EL (cell line): ENCODE measurements at regions not wholly inside any gene's neighbourhood (a gene's known extent, or its start where the extent isn't known, plus 50 kb on each side); places are given as distances from the start of the nearest gene placed in this dataset.
"Not testable (repeated sequence)": the region's sequence is repeated elsewhere in the genome, so short reads cannot be mapped to it uniquely, and the experiment has no call there.

Experiments
- DNase-seq: peaks from one replicate; pipeline ENCODE4 v3.0.0-alpha.2; 2016

- peak; percentile 43 for DNase-seq
These were observed 729.1 kb downstream of the NTRK3 start for GRCh38 chr15:87527416-87527815.

- no peak for DNase-seq
These were observed 733.0 kb downstream of the NTRK3 start for GRCh38 chr15:87523516-87523915.

- DNase-seq = no peak
These were observed 733.5 kb downstream of the NTRK3 start for GRCh38 chr15:87522997-87523396.

- no peak for DNase-seq
These were observed 737.6 kb downstream of the NTRK3 start for GRCh38 chr15:87518957-87519356.

GRCh38 chr15:87508086-87508485 lies 748.5 kb downstream of the NTRK3 start:
- DNase-seq = no peak

- DNase-seq = no peak
These were observed 754.4 kb downstream of the NTRK3 start for GRCh38 chr15:87502173-87502572.

- DNase-seq = no peak
These were observed 756.3 kb downstream of the NTRK3 start for GRCh38 chr15:87500240-87500639.

GRCh38 chr15:87498560-87498959 lies 758.0 kb downstream of the NTRK3 start:
- DNase-seq = peak; percentile 63

GRCh38 chr15:87496795-87497194 lies 759.7 kb downstream of the NTRK3 start:
- DNase-seq = no peak

- no peak for DNase-seq
These were observed 760.4 kb downstream of the NTRK3 start for GRCh38 chr15:87496109-87496508.

- no peak for DNase-seq
These were observed 762.7 kb downstream of the NTRK3 start for GRCh38 chr15:87493803-87494202.

- no peak for DNase-seq
These were observed 764.2 kb downstream of the NTRK3 start for GRCh38 chr15:87492321-87492720.

GRCh38 chr15:87490666-87491065 lies 765.9 kb downstream of the NTRK3 start:
- peak; percentile 6 for DNase-seq

GRCh38 chr15:87489902-87490665 lies 766.5 kb downstream of the NTRK3 start:
- DNase-seq = no peak

GRCh38 chr15:87489456-87489855 lies 767.1 kb downstream of the NTRK3 start:
- no peak for DNase-seq

- DNase-seq = peak; percentile 4
These were observed 769.1 kb downstream of the NTRK3 start for GRCh38 chr15:87487484-87487883.

- no peak for DNase-seq
These were observed 773.1 kb downstream of the NTRK3 start for GRCh38 chr15:87483468-87483867.

GRCh38 chr15:87481126-87481525 lies 775.4 kb downstream of the NTRK3 start:
- no peak for DNase-seq

GRCh38 chr15:87478687-87479072 lies 777.9 kb downstream of the NTRK3 start:
- DNase-seq = no peak

- peak; percentile 78 for DNase-seq
These were observed 778.5 kb downstream of the NTRK3 start for GRCh38 chr15:87477737-87478686.

GRCh38 chr15:87477026-87477425 lies 779.5 kb downstream of the NTRK3 start:
- DNase-seq = no peak

- peak; percentile 17 for DNase-seq
These were observed 785.6 kb downstream of the NTRK3 start for GRCh38 chr15:87470923-87471322.

- not testable (repeated sequence) for DNase-seq
These were observed 792.6 kb downstream of the NTRK3 start for GRCh38 chr15:87463956-87464355.

GRCh38 chr15:87461631-87462030 lies 794.9 kb downstream of the NTRK3 start:
- no peak for DNase-seq
